ENCODE measurements at regions not wholly inside any gene's neighbourhood (a gene's known extent, or its start where the extent isn't known, plus 50 kb on each side); places are given as distances from the start of the nearest gene placed in this dataset.

- no peak for DNase-seq
These were observed 179.0 kb upstream of the RASGEF1B start for GRCh38 chr4:81650606-81651242.

GRCh38 chr4:81648576-81649275 is 177.0 kb upstream of the RASGEF1B start:
- no peak for DNase-seq

GRCh38 chr4:81647388-81647787 is 175.7 kb upstream of the RASGEF1B start:
- DNase-seq = no peak

GRCh38 chr4:81642543-81642942 is 170.8 kb upstream of the RASGEF1B start:
- DNase-seq = no peak

- no peak for DNase-seq
These were observed 167.5 kb upstream of the RASGEF1B start for GRCh38 chr4:81639248-81639647.

- no peak for DNase-seq
These were observed 167.0 kb upstream of the RASGEF1B start for GRCh38 chr4:81638698-81639097.

- no peak for DNase-seq
These were observed 164.0 kb upstream of the RASGEF1B start for GRCh38 chr4:81635739-81636138.

GRCh38 chr4:81634766-81635549 is 163.3 kb upstream of the RASGEF1B start:
- DNase-seq = no peak

GRCh38 chr4:81634165-81634564 is 162.5 kb upstream of the RASGEF1B start:
- DNase-seq = no peak

- no peak for DNase-seq
These were observed 161.0 kb upstream of the RASGEF1B start for GRCh38 chr4:81632581-81633299.

GRCh38 chr4:81631958-81632441 is 160.3 kb upstream of the RASGEF1B start:
- DNase-seq = no peak

- DNase-seq = no peak
These were observed 157.7 kb upstream of the RASGEF1B start for GRCh38 chr4:81629366-81629765.

- DNase-seq = no peak
These were observed 156.8 kb upstream of the RASGEF1B start for GRCh38 chr4:81628489-81628888.

- no peak for DNase-seq
These were observed 155.9 kb upstream of the RASGEF1B start for GRCh38 chr4:81627590-81627989.

GRCh38 chr4:81626851-81627250 is 155.1 kb upstream of the RASGEF1B start:
- DNase-seq = no peak

- DNase-seq = no peak
These were observed 154.0 kb upstream of the RASGEF1B start for GRCh38 chr4:81625422-81626417.

- DNase-seq = no peak
These were observed 151.7 kb upstream of the RASGEF1B start for GRCh38 chr4:81623434-81623833.

GRCh38 chr4:81622474-81623184 is 150.9 kb upstream of the RASGEF1B start:
- DNase-seq = no peak

- DNase-seq = no peak
These were observed 150.3 kb upstream of the RASGEF1B start for GRCh38 chr4:81622028-81622427.

GRCh38 chr4:81621490-81621889 is 149.8 kb upstream of the RASGEF1B start:
- no peak for DNase-seq

GRCh38 chr4:81620442-81620841 is 148.7 kb upstream of the RASGEF1B start:
- DNase-seq = no peak

All from NCI-H446 (cell line).